HUDEP-2 (cell line): ENCODE measurements at regions not wholly inside any gene's neighbourhood (a gene's known extent, or its start where the extent isn't known, plus 50 kb on each side); places are given as distances from the start of the nearest gene placed in this dataset.
"Not testable (repeated sequence)": the region's sequence is repeated elsewhere in the genome, so short reads cannot be mapped to it uniquely, and the experiment has no call there.

Experiments
- DNase-seq, 76 experiments: peaks; one replicate each; lab custom pipeline; 2025; ENCODE audit not compliant: unreplicated experiment in 76 of 76; lab: John Stamatoyannopoulos, UW

DNA sequence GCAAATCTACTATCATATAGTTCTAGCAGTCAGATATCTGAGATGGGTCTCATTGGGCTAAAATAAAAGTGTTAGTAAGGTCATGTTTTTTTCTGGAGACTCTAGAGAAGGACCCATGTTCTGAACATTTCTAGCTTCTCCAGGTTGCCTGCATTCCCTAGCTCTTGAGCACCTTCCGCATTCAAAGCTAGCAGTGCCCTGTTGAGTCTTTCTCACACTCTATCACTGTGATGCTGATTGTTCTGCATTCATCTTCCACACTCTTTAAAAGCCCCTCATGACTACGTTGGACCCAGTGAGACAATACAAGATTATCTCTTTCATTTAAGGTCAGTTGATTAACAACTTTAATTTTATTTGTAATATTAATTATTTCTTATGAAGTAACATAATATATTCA is 433.3 kb upstream of the CHORDC1 start:
- DNase-seq = no peak

GRCh38 chr11:90650153-90650552 is 427.3 kb upstream of the CHORDC1 start:
- DNase-seq = no peak

DNA sequence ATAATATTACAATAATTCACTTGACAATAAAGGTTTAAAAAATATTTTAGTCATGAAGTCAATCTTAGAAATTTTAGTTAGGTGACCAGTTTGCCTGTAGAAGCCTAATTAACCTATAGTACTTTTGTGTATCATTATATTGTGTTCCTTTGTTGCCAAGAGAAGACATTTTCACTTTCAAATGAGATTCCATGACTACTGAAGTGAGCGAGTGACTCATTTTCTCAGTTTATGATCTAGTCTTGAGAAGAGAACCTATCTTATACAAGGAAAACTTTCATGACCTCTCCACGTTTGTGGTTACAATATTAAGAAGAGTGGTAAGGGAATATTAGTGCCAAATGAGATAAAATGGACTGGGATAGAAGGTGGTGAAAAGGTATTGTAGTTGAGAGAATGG is 423.9 kb upstream of the CHORDC1 start:
- DNase-seq = no peak

GRCh38 chr11:90646266-90646665 is 423.4 kb upstream of the CHORDC1 start:
- DNase-seq = no peak

DNA sequence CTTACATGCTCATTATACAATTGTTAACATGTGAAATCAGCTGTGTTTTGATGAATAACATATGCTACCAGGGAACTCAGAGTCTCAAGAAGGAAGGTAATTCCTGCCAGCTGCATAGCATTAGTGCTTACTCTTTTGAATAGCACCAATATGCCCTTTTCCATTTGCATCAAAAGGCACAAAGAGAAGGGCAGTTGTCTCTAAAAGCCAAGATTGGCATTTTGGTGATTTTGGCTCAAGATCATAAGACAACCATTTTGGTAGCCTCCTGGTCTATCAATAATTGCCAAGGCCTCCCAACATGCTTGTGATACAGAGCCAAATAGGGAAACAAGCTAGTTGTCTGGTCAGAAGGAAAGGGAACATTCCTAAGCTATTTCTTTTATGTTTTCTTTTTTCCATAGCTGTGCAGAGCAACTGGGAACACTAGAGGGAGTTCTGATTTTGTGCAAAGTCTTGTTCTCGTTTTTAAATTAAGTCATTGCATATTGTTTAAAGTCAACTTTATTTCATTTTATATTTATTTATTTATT is 416.7 kb upstream of the CHORDC1 start:
- no peak for DNase-seq

DNA sequence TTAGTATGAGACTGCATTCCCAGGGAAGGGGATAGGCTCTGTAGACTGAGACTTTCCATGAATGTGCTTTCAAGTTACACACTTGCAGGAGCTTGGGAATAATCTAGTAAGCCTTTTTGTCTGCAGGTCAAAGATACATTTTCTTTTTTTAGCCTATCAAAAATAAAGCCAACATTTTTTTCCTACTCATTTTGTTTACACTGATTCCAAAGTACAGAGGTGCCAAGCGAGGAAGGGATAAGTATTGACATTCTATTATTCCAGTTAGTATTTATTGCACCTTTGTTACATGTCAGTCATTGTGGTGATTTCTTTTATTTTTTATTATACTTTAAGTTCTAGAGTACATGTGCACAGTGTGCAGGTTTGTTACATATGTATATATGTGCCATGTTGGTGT is 413.0 kb upstream of the CHORDC1 start:
- DNase-seq = no peak

DNA sequence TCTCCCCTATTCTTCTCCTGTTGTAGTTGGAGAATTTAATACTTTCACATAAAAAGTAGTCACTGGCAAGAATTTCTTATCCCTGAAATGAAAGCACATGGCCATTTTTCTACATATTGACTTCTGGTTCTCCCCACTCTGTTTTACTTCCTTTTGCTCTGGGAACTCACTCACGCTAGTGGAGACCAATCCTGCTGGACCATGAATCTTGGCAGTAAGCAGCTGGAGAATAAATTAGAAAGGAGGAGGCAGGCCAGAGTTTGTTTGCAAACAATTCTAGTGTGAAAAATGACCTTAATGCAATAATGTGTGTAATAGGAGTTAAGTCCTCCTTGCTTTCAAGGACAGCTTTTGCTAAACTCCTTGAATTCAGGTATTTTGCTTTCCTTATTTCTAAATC is 412.3 kb upstream of the CHORDC1 start:
- DNase-seq = no peak

- DNase-seq = no peak
These were observed 407.3 kb upstream of the CHORDC1 start for GRCh38 chr11:90630176-90630575.

GRCh38 chr11:90629229-90629806 is 406.5 kb upstream of the CHORDC1 start:
- DNase-seq = no peak

DNA sequence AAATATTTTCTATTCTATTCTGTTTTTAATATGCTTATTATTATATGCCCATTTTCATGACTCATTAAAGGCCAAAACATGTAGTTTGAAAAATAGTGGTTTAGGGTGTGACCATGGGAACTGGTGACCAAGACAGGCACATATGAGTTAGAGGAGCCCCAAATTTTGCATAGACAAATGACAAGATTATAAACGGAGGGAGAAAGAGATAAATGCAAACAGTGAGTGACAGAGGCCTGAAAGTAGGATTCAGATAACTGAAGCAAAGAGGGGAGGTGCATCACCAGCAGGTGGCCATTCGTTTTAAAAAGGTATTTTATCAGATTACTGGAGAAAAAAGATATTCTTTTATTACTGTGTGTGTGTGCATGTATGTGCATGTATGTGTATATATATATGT is 391.5 kb upstream of the CHORDC1 start:
- no peak for DNase-seq

GRCh38 chr11:90613037-90613436 is 390.2 kb upstream of the CHORDC1 start:
- DNase-seq = not testable (repeated sequence)

- DNase-seq = no peak
These were observed 383.9 kb upstream of the CHORDC1 start for GRCh38 chr11:90606721-90607120.

DNA sequence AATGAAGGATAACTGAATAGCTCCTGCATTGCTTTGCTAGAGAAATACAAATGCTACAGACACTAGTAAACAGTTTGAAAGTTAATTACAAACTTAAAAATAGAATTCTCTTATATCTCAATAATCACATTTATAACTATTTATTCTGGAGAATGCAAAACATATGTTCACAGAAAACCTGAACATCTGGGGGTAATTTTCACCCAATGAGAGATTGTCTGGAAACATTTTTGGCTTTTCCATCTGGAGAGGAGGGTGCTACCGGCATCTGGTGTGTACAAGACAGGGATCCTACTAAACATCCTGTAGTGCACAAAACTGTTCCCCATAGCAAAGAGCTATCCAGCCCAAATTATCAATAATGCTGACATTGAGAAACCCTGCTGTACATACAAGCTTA is 378.4 kb upstream of the CHORDC1 start:
- no peak for DNase-seq

GRCh38 chr11:90594658-90595057 is 371.8 kb upstream of the CHORDC1 start:
- no peak for DNase-seq

DNA sequence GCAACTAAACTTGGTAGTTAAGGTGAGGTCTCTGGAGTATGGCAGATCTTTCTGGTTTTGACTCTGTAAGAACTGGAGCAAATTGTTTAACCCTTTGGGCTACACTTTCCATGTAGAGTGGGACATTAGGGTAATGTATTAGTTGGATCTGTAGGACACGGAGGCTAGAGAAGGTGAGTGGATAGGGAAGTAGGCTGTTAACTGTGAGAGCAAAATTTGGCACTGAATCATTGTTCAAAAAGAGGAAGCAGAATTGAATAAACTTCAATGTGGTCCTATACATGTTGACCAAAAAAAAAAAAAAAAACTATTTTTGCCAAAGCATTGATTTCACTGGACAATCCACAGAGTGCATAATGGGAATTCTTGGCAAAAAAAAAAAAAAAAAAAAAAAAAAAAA is 370.2 kb upstream of the CHORDC1 start:
- no peak for DNase-seq

DNA sequence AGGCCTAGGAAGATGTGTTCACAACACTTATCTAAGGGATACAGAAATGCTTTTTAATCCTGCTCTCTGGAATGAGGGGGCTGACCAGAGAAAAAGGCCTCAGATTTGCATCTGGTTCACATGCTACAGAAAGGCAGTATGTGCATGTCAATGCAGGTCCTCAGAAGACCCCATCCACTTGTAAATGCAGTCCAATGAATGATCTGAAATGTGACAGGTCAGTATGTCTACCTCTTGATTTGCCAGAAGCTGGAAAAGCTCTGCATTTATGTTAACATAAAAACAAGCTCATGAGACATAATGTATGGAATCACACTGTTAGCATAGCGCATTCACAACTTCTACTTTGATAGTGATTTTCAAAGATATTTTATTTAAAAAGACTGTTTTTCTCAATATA is 367.4 kb upstream of the CHORDC1 start:
- DNase-seq = no peak

GRCh38 chr11:90589735-90590134 is 366.9 kb upstream of the CHORDC1 start:
- DNase-seq = no peak

DNA sequence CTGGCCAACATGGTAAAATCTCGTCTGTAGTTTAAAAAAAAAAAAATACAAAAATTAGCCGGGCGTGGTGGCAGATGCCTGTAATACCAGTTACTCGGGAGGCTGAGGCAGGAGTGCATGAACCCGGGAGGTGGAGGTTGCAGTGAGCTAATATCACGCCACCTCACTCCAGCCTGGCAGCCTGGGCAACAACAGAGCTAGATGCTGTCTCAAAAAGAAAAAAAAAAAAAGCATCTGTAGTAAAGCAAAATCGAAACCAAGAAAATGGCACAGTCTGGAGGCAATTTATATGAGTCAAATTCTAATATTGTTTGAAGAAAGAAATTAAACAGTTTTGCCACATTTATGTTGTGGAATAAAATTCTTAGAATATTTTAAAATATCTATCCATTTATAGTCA is 365.0 kb upstream of the CHORDC1 start:
- DNase-seq = no peak

GRCh38 chr11:90585491-90585890 is 362.6 kb upstream of the CHORDC1 start:
- no peak for DNase-seq

GRCh38 chr11:90582999-90583398 is 360.1 kb upstream of the CHORDC1 start:
- DNase-seq = not testable (repeated sequence)

DNA sequence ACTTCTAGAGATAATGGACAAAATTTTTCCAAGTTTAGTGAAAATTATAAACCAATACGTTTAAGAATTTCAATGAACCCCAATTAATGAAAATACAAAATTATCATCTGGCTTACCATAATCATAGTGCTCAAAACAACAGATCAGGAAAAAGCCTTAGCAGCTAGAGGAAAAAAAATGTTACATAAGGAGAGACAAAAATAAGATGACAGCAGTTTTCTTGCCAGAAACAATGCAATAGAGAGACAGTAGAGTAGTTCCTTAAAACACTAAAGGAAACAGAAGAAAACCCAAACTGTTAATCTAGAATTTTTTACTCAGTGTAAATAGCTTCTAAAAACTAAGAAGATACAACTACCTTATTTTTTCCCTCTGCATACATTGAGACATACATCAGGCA is 341.7 kb upstream of the CHORDC1 start:
- no peak for DNase-seq

DNA sequence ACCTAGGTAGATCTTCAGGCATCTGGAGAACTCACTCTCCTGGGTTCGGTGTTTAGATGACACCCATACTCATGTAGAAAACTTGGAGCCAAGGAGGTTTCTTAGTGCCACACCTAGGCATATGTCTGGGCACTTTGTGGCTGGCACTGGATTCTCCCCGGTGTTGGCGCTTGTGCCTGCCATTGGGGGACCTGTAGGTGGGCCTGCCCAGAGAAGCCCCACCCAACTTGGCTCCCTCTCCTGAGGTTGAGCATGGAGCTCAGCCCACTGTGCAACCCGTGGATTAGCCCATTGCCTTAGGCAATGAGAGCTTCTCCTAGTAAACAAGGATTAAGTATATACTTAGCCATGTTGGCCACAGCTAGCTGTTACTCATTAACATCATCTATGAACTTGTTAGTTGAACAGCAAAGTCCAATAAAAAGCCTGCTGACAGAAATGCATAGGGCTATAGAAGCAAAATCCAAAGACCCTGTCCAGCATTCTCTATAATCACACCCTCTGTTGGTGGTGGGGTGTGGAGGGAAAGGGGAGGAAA is 335.5 kb upstream of the CHORDC1 start:
- DNase-seq = no peak

DNA sequence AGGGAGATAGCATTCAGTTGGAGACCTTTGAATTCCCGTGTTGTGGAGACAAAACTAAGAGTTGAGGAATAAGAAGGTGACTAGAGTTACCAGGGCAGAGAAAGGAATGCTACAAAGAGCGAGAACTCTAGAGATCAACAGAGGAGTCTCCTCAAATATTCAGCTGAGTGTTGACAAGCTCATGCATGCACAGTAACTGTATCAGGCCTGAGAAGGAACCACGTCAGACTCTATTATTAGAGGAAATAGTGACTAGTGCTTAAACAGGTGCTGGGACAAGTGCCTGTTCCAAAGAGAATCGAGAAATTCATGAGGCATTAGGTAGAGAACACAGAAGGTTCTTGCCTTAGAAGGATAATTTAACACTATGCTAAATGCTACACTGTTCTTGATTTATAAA is 333.8 kb upstream of the CHORDC1 start:
- no peak for DNase-seq
